Cardiac fibroblast (primary cell): ENCODE measurements at regions not wholly inside any gene's neighbourhood (a gene's known extent, or its start where the extent isn't known, plus 50 kb on each side); places are given as distances from the start of the nearest gene placed in this dataset.
A peak's percentile ranks its signal among the peaks of the same experiment; 100 is the strongest.
"Not testable (repeated sequence)": the region's sequence is repeated elsewhere in the genome, so short reads cannot be mapped to it uniquely, and the experiment has no call there.

ENCODE experiments used
- DNase-seq, 2 donors: peaks; one replicate each; pipeline versions ENCODE4 v3.0.0 to v3.0.0-alpha.2; 2010; ENCODE audit warnings: low read depth in 2 of 2
- H3K4me3 ChIP-seq, 2 donors: replicated peaks in 1 of 2; 1 replicate in 1 of 2; 2 replicates in 1 of 2; pipeline ENCODE4 v1.5.1; 2011; ENCODE audit warnings: low read depth in 2 of 2, low read length in 2 of 2, mild to moderate bottlenecking in 2 of 2, moderate library complexity in 1 of 2
- CTCF ChIP-seq: IDR thresholded peaks from one replicate; pipeline ENCODE4 v1.5.1; 2011; ENCODE audit warnings: low read depth, mild to moderate bottlenecking, low read length, inconsistent platforms

GRCh38 chr12:100083308-100083707 is 59.4 kb downstream of the BLTP3B start:
- DNase-seq, result no peak
- no peak for TF ChIP-seq CTCF
- H3K4me3 ChIP-seq, result no peak overlapping the region

- DNase-seq, H3K4me3 ChIP-seq: not testable (repeated sequence)
These were observed 63.9 kb downstream of the BLTP3B start for GRCh38 chr12:100078777-100079176.

GRCh38 chr12:100077367-100077766 is 65.3 kb downstream of the BLTP3B start:
- peak; percentile 28 for TF ChIP-seq CTCF
- peak; percentile 21 to 39 for DNase-seq
- no peak overlapping the region for H3K4me3 ChIP-seq

GRCh38 chr12:100075598-100075997 is 67.1 kb downstream of the BLTP3B start:
- no peak for TF ChIP-seq CTCF
- no peak overlapping the region for H3K4me3 ChIP-seq

GRCh38 chr12:100069795-100070194 is 72.9 kb downstream of the BLTP3B start:
- TF ChIP-seq CTCF, result no peak
- no peak overlapping the region for H3K4me3 ChIP-seq
- DNase-seq, result peak in 1 of 2 donors; percentile 4

More at GRCh38 chr12:100075598-100075997, 67.1 kb downstream of the BLTP3B start:
- DNase-seq, result no peak

GRCh38 chr12:100068305-100068704 is 74.4 kb downstream of the BLTP3B start:
- DNase-seq, result no peak
- no peak for TF ChIP-seq CTCF
- no peak overlapping the region for H3K4me3 ChIP-seq

GRCh38 chr12:100061814-100062213 is 77.1 kb upstream of the ANKS1B start:
- peak in 1 of 2 donors; percentile 4 for DNase-seq
- no peak overlapping the region for H3K4me3 ChIP-seq

More at GRCh38 chr12:100061814-100062213, 77.1 kb upstream of the ANKS1B start:
- no peak for TF ChIP-seq CTCF
